ENCODE measurements at regions not wholly inside any gene's neighbourhood (a gene's known extent, or its start where the extent isn't known, plus 50 kb on each side); places are given as distances from the start of the nearest gene placed in this dataset.

GRCh38 chr12:65557438-65558181 is 266.7 kb upstream of the HMGA2 start:
- TF ChIP-seq POLR2A (IDR thresholded peaks at IDR 0.05; ENCODE audit: low read depth, low read length) (no peak), CTCF (IDR thresholded peaks at IDR 0.05; ENCODE audit: extremely low read depth in 1 of 2, insufficient read depth in 1 of 2, low read depth in 1 of 2, low read length in 2 of 2) (no peak), JUN (IDR thresholded peaks at IDR 0.05; ENCODE audit: borderline replicate concordance, insufficient read depth, insufficient read length, low read depth) (no peak), MYC (IDR thresholded peaks at IDR 0.05; ENCODE audit: low read depth, low read length) (no peak), EZH2 (IDR thresholded peaks at IDR 0.05; ENCODE audit: borderline replicate concordance, low read depth, low read length, severe bottlenecking) (no peak)
